Activated CD4-positive, alpha-beta T cell treated with anti-CD3 and anti-CD28 coated beads for 1 hour (primary cell): ENCODE measurements at regions not wholly inside any gene's neighbourhood (a gene's known extent, or its start where the extent isn't known, plus 50 kb on each side); places are given as distances from the start of the nearest gene placed in this dataset.

Experiments used
- DNase-seq: peaks from one replicate; pipeline ENCODE4 v3.0.0-alpha.2; 2020

- DNase-seq: no peak
Observed at GRCh38 chr16:79294568-79294967, 306.0 kb downstream of the MAF start.

- no peak for DNase-seq
Observed at GRCh38 chr16:79293836-79294460, 306.6 kb downstream of the MAF start.

- no peak for DNase-seq
Observed at GRCh38 chr16:79288066-79288465, 312.5 kb downstream of the MAF start.

- no peak for DNase-seq
Observed at GRCh38 chr16:79287424-79287917, 313.1 kb downstream of the MAF start.

GRCh38 chr16:79286646-79287423 is 313.7 kb downstream of the MAF start:
- DNase-seq: no peak

- DNase-seq: no peak
Observed at GRCh38 chr16:79284766-79285165, 315.8 kb downstream of the MAF start.

GRCh38 chr16:79283578-79283977 is 317.0 kb downstream of the MAF start:
- DNase-seq: no peak

GRCh38 chr16:79282806-79283205 is 317.7 kb downstream of the MAF start:
- DNase-seq: no peak

GRCh38 chr16:79278506-79278905 is 322.0 kb downstream of the MAF start:
- DNase-seq: peak; percentile 21

- no peak for DNase-seq
Observed at GRCh38 chr16:79276501-79276900, 324.0 kb downstream of the MAF start.

- no peak for DNase-seq
Observed at GRCh38 chr16:79274264-79274663, 326.3 kb downstream of the MAF start.

- DNase-seq: peak; percentile 24
Observed at GRCh38 chr16:79272141-79272577, 328.4 kb downstream of the MAF start.

GRCh38 chr16:79271583-79271982 is 329.0 kb downstream of the MAF start:
- DNase-seq: no peak

- no peak for DNase-seq
Observed at GRCh38 chr16:79270011-79270410, 330.5 kb downstream of the MAF start.

- DNase-seq: no peak
Observed at GRCh38 chr16:79269211-79269863, 331.2 kb downstream of the MAF start.

- no peak for DNase-seq
Observed at GRCh38 chr16:79267781-79268180, 332.8 kb downstream of the MAF start.

GRCh38 chr16:79267146-79267545 is 333.4 kb downstream of the MAF start:
- DNase-seq: no peak

GRCh38 chr16:79265701-79266100 is 334.8 kb downstream of the MAF start:
- no peak for DNase-seq

- no peak for DNase-seq
Observed at GRCh38 chr16:79265196-79265595, 335.3 kb downstream of the MAF start.

GRCh38 chr16:79264237-79265109 is 336.1 kb downstream of the MAF start:
- no peak for DNase-seq

- DNase-seq: no peak
Observed at GRCh38 chr16:79263425-79263824, 337.1 kb downstream of the MAF start.
